Lower lobe of right lung (tissue), 2 donors: ENCODE measurements at regions not wholly inside any gene's neighbourhood (a gene's known extent, or its start where the extent isn't known, plus 50 kb on each side); places are given as distances from the start of the nearest gene placed in this dataset.

ENCODE experiments used
- ATAC-seq, 2 donors: fragments of 200-7000 bp; cut with Tn5 transposase; one replicate each; pipeline ENCODE4 v1.9.1; 2020 to 2022; ENCODE audit warnings: mild to moderate bottlenecking in 2 of 2, moderate library complexity in 2 of 2
- DNase-seq: peaks from one replicate; pipeline ENCODE4 v3.0.0-alpha.2; 2020
- H3K27ac ChIP-seq: fragments of 200-600 bp; one replicate; pipeline ENCODE4 v1.8.0; 2022
- H3K27me3 ChIP-seq: fragments of 200-600 bp; one replicate; pipeline ENCODE4 v1.8.0; 2022; ENCODE audit warnings: low read depth
- H3K36me3 ChIP-seq: fragments of 200-600 bp; one replicate; pipeline ENCODE4 v1.8.0; 2022; ENCODE audit warnings: mild to moderate bottlenecking
- H3K4me1 ChIP-seq: fragments of 200-600 bp; one replicate; pipeline ENCODE4 v1.8.0; 2022
- H3K4me3 ChIP-seq: fragments of 200-600 bp; one replicate; pipeline ENCODE4 v1.8.0; 2022; ENCODE audit warnings: mild to moderate bottlenecking
- H3K9me3 ChIP-seq: fragments of 200-600 bp; one replicate; pipeline ENCODE4 v1.8.0; 2022
- CTCF ChIP-seq: fragments of 200-600 bp; IDR thresholded peaks from one replicate; pipeline ENCODE4 v1.8.0; 2022; ENCODE audit warnings: antibody characterized with exemption, mild to moderate bottlenecking
- intact Hi-C: fragments of 100-400 bp; cut with DNase I; formaldehyde crosslinking; loops from one replicate; pipeline ENCODE4 v1.11.0; 2022
- donor health status: DM: no; HTN: yes; CAD: no; lungs with severe emphysema.

GRCh38 chr2:128663371-128664050, 344.8 kb upstream of the HS6ST1 start:
- Histone ChIP-seq H3K27me3 (no peaks in the 10 kb centered on the region), H3K27ac (no peak overlapping the region), H3K4me3 (no peak overlapping the region), H3K4me1 (no peaks in the 10 kb centered on the region), H3K36me3 (no peaks in the 10 kb centered on the region), H3K9me3 (no peaks in the 10 kb centered on the region)
- no peak for ATAC-seq
- intact Hi-C loops: no loop called here
- DNase-seq: no peak
- no peak for TF ChIP-seq CTCF

GRCh38 chr2:128664499-128664971, 345.9 kb upstream of the HS6ST1 start:
- Histone ChIP-seq H3K9me3 (no peaks in the 10 kb centered on the region), H3K4me3 (no peak overlapping the region), H3K27me3 (no peaks in the 10 kb centered on the region), H3K36me3 (no peaks in the 10 kb centered on the region), H3K4me1 (no peaks in the 10 kb centered on the region), H3K27ac (no peak overlapping the region)
- DNase-seq (no peak), ATAC-seq (no peak)
- TF ChIP-seq CTCF: no peak
- intact Hi-C loops: no loop called here

- no peaks in the 10 kb centered on the region for H3K27me3 ChIP-seq
- H3K9me3 ChIP-seq: no peaks in the 10 kb centered on the region
- no peak overlapping the region for H3K4me3 ChIP-seq
- TF ChIP-seq CTCF: no peak
- no peaks in the 10 kb centered on the region for H3K36me3 ChIP-seq
- no peak for ATAC-seq
- no peak for DNase-seq
- H3K4me1 ChIP-seq: no peaks in the 10 kb centered on the region
- H3K27ac ChIP-seq: no peak overlapping the region
- intact Hi-C loops: no loop called here
Measured at GRCh38 chr2:128665113-128665512, 346.4 kb upstream of the HS6ST1 start.

GRCh38 chr2:128666596-128666995, 347.9 kb upstream of the HS6ST1 start:
- intact Hi-C loops: no loop called here
- Histone ChIP-seq H3K4me1 (no peaks in the 10 kb centered on the region), H3K9me3 (no peaks in the 10 kb centered on the region), H3K36me3 (no peaks in the 10 kb centered on the region), H3K4me3 (no peak overlapping the region), H3K27me3 (no peaks in the 10 kb centered on the region), H3K27ac (no peak overlapping the region)
- no peak for DNase-seq
- no peak for ATAC-seq
- TF ChIP-seq CTCF: no peak

- ATAC-seq: no peak
- intact Hi-C loops: no loop called here
- H3K27ac ChIP-seq: no peak overlapping the region
- H3K9me3 ChIP-seq: no peaks in the 10 kb centered on the region
- DNase-seq: no peak
- no peaks in the 10 kb centered on the region for H3K27me3 ChIP-seq
- no peaks in the 10 kb centered on the region for H3K4me1 ChIP-seq
- H3K36me3 ChIP-seq: no peaks in the 10 kb centered on the region
- no peak overlapping the region for H3K4me3 ChIP-seq
- TF ChIP-seq CTCF: no peak
Measured at GRCh38 chr2:128667391-128667790, 348.7 kb upstream of the HS6ST1 start.
